Activated CD8-positive, alpha-beta T cell treated with anti-CD3 and anti-CD28 coated beads, Interleukin-2, amount 10 ng/mL, durations not matched to agents 7 days and 5 days (primary cell): ENCODE measurements at regions not wholly inside any gene's neighbourhood (a gene's known extent, or its start where the extent isn't known, plus 50 kb on each side); places are given as distances from the start of the nearest gene placed in this dataset.

Experiments used
- ATAC-seq: fragments of 150-1000 bp; cut with Tn5 transposase; one replicate; pipeline ENCODE4 v1.10.0; 2021; ENCODE audit warnings: moderate library complexity
- CTCF ChIA-PET: fragments of 350-600 bp; sonication (Branson Sonifier 250); formaldehyde crosslinking; loops from one replicate; lab custom pipeline; 2021; ENCODE audit warnings: antibody characterized with exemption; lab: Charles Lee
- POLR2A ChIA-PET: fragments of 350-600 bp; sonication (Branson Sonifier 250); formaldehyde crosslinking; loops from one replicate; lab custom pipeline; 2021; ENCODE audit warnings: antibody characterized with exemption; lab: Charles Lee
- DNase-seq: peaks from one replicate; pipeline ENCODE4 v3.0.0-alpha.2; 2020
- H3K27ac Mint-ChIP-seq: one replicate; pipeline ENCODE4 v1.8.0; 2021; ENCODE audit warnings: mild to moderate bottlenecking, mixed read lengths
- H3K27me3 Mint-ChIP-seq: one replicate; pipeline ENCODE4 v1.8.0; 2021; ENCODE audit warnings: low read depth, mixed read lengths
- H3K36me3 Mint-ChIP-seq: one replicate; pipeline ENCODE4 v1.8.0; 2021; ENCODE audit warnings: low read depth, mixed read lengths
- H3K4me1 Mint-ChIP-seq: one replicate; pipeline ENCODE4 v1.8.0; 2021; ENCODE audit warnings: low read depth, mixed read lengths
- H3K4me3 Mint-ChIP-seq: one replicate; pipeline ENCODE4 v1.8.0; 2021; ENCODE audit warnings: mild to moderate bottlenecking, mixed read lengths
- H3K9me3 Mint-ChIP-seq: one replicate; pipeline ENCODE4 v1.8.0; 2022; ENCODE audit warnings: mixed read lengths; ENCODE audit not compliant: insufficient read depth

- Mint-ChIP-seq H3K27me3 (no peaks in the 10 kb centered on the region), H3K36me3 (no peaks in the 10 kb centered on the region), H3K27ac (no peak overlapping the region), H3K4me1 (no peaks in the 10 kb centered on the region), H3K4me3 (no peak overlapping the region), H3K9me3 (peaks cover 11% of the 10 kb centered on the region)
- ATAC-seq (no peak), DNase-seq (no peak)
- ChIA-PET POLR2A (no interaction called here), CTCF (no interaction called here)
These were observed 323.3 kb upstream of the CNTN4 start for GRCh38 chr3:1775321-1775720.

- H3K9me3 Mint-ChIP-seq: peaks cover 5% of the 10 kb centered on the region
- no peak for ATAC-seq
- no peak overlapping the region for H3K4me3 Mint-ChIP-seq
- H3K27me3 Mint-ChIP-seq: no peaks in the 10 kb centered on the region
- no peak overlapping the region for H3K27ac Mint-ChIP-seq
- H3K4me1 Mint-ChIP-seq: no peaks in the 10 kb centered on the region
- H3K36me3 Mint-ChIP-seq: no peaks in the 10 kb centered on the region
- ChIA-PET CTCF (no interaction called here), POLR2A (no interaction called here)
- no peak for DNase-seq
These were observed 314.7 kb upstream of the CNTN4 start for GRCh38 chr3:1783995-1784394.

GRCh38 chr3:1787094-1787493, 311.6 kb upstream of the CNTN4 start:
- ChIA-PET POLR2A (no interaction called here), CTCF (no interaction called here)
- Mint-ChIP-seq H3K36me3 (no peaks in the 10 kb centered on the region), H3K4me1 (no peaks in the 10 kb centered on the region), H3K27me3 (no peaks in the 10 kb centered on the region), H3K4me3 (no peak overlapping the region), H3K9me3 (peaks cover 6% of the 10 kb centered on the region), H3K27ac (no peak overlapping the region)
- no peak for DNase-seq
- ATAC-seq: no peak

DNA sequence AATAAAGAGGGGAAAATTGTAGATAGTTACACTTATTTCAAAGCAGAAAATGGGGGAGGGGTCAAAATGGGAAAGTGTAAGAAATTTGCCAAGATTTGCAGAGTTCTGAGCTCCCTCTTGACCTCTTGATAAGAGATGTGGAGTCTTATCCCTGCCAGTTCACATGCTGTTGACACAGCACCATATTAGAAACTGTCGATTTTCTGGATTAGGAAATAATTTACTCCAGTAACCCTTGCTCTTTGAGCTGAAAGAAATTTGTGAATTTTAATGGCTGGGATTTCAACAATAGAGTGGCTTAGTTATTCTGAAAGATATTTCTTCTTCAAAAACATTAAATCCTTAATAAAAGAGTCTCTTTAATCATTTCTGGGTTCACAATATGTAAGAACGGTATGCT, 306.2 kb upstream of the CNTN4 start:
- POLR2A ChIA-PET: no interaction called here
- CTCF ChIA-PET: no interaction called here
- peaks cover 6% of the 10 kb centered on the region for H3K9me3 Mint-ChIP-seq
- H3K36me3 Mint-ChIP-seq: no peaks in the 10 kb centered on the region
- DNase-seq (no peak), ATAC-seq (no peak)
- no peaks in the 10 kb centered on the region for H3K27me3 Mint-ChIP-seq
- H3K4me1 Mint-ChIP-seq: no peaks in the 10 kb centered on the region
- no peak overlapping the region for H3K4me3 Mint-ChIP-seq
- no peak overlapping the region for H3K27ac Mint-ChIP-seq

DNA sequence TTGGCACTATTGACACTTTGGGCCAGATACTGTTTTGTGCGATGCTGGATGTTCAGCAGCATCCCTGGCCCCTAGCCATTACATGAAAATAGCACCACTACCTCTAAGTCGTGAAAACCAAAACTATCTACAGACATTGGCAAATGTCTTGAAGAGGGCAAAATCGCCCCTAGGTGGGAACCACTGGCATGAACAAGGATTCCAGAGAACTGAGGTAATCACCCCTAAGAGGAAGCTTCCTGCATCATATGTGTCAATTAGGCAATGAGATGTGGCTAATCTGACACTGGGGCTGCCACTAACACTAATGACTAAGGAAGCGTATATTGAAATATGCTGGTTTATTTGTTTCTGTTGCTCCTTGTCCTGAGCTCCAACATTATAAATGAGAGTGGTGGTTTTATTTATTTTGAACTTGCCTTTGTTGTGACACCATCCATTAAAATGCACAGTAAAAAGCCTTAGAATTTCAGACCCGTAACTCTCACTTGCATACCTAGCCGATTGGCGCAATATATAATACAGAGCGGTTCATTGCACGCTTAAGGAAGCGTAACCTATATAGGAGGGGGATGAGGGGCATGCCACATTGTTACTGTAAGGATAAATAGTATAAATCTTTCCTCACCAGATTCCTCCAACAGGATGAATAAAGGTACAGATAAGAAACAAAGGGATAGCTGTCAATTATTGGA, 299.8 kb upstream of the CNTN4 start:
- H3K4me3 Mint-ChIP-seq: no peak overlapping the region
- DNase-seq (no peak), ATAC-seq (no peak)
- no peaks in the 10 kb centered on the region for H3K4me1 Mint-ChIP-seq
- H3K36me3 Mint-ChIP-seq: no peaks in the 10 kb centered on the region
- H3K27ac Mint-ChIP-seq: no peak overlapping the region
- H3K9me3 Mint-ChIP-seq: peaks cover 12% of the 10 kb centered on the region
- ChIA-PET CTCF (no interaction called here), POLR2A (no interaction called here)
- no peaks in the 10 kb centered on the region for H3K27me3 Mint-ChIP-seq

DNA sequence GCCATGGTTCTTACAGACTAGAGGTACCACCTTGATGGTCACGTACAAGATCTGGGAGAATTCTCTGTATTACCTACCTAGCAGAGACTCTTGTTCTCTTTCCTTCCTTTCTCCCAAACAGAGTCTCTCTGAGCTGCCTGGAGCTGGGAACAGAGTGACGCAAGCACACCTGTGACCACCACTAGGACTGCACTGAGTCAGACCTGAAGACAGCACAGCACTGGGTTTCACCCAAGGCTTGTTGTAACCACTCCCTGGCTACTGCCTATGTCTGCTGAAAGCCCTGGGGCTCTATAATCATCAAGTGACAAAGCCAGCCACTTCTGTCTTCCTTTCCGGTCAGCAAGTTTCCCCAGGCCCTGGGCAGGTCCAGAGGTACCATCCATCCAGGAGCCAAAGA, 293.3 kb upstream of the CNTN4 start:
- Mint-ChIP-seq H3K27ac (no peak overlapping the region), H3K27me3 (no peaks in the 10 kb centered on the region), H3K4me3 (no peak overlapping the region), H3K9me3 (peaks cover 32% of the 10 kb centered on the region), H3K36me3 (no peaks in the 10 kb centered on the region), H3K4me1 (no peaks in the 10 kb centered on the region)
- ATAC-seq (no peak), DNase-seq (no peak)
- POLR2A ChIA-PET: no interaction called here
- CTCF ChIA-PET: no interaction called here

GRCh38 chr3:1808590-1808989, 290.1 kb upstream of the CNTN4 start:
- Mint-ChIP-seq H3K36me3 (no peaks in the 10 kb centered on the region), H3K4me3 (no peak overlapping the region), H3K9me3 (peaks cover 28% of the 10 kb centered on the region), H3K27me3 (no peaks in the 10 kb centered on the region), H3K4me1 (no peaks in the 10 kb centered on the region), H3K27ac (no peak overlapping the region)
- ATAC-seq (no peak), DNase-seq (no peak)
- ChIA-PET POLR2A (no interaction called here), CTCF (no interaction called here)

GRCh38 chr3:1823867-1824266, 274.8 kb upstream of the CNTN4 start:
- Mint-ChIP-seq H3K36me3 (no peaks in the 10 kb centered on the region), H3K4me3 (no peak overlapping the region), H3K27ac (no peak overlapping the region), H3K9me3 (no peaks in the 10 kb centered on the region), H3K4me1 (no peaks in the 10 kb centered on the region), H3K27me3 (no peaks in the 10 kb centered on the region)
- DNase-seq: no peak
- ChIA-PET POLR2A (no interaction called here), CTCF (no interaction called here)
- ATAC-seq: no peak

DNA sequence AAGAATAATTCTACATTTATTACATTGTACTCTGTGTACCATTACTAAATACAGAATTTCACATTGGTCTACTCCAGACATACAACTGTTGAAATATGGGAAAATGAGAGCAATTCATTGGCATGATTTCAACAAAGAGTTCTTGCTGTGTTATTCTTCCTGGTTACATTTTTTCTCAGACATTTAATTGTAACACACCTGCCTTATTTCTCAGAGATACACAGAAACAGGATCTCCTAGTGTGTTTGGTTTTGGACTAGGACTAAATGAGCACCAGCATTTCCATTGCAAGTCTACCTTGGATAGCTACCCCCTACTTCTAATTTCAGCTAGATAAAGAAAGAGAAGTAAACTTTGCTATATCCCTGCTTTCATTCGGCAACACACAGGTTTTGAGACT, 274.3 kb upstream of the CNTN4 start:
- ATAC-seq: no peak
- ChIA-PET POLR2A (no interaction called here), CTCF (no interaction called here)
- no peaks in the 10 kb centered on the region for H3K36me3 Mint-ChIP-seq
- DNase-seq: no peak
- H3K27me3 Mint-ChIP-seq: no peaks in the 10 kb centered on the region
- H3K4me1 Mint-ChIP-seq: no peaks in the 10 kb centered on the region
- peaks cover 4% of the 10 kb centered on the region for H3K9me3 Mint-ChIP-seq
- H3K4me3 Mint-ChIP-seq: no peak overlapping the region
- no peak overlapping the region for H3K27ac Mint-ChIP-seq

DNA sequence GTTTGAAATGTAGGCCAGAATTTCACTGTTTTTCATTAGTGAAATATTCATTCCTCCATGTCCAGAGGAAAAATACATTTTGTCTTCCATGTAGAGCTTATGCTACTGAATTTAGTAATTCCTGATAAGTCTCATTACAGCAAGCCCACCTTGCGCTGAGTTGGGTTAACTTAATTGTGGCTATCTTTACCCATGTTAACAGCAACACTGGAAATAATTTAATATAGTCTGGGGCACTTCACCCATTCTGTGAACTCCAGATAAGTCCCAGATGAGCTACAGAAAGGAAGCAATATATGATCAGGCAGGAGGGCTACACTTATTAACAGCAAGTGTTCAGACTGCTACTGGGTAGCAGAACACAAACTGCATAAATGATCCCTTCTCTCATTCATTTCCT, 270.1 kb upstream of the CNTN4 start:
- POLR2A ChIA-PET: no interaction called here

GRCh38 chr3:1830851-1831250, 267.8 kb upstream of the CNTN4 start:
- H3K4me1 Mint-ChIP-seq: no peaks in the 10 kb centered on the region
- DNase-seq (no peak), ATAC-seq (no peak)
- H3K9me3 Mint-ChIP-seq: peaks cover 16% of the 10 kb centered on the region
- no peak overlapping the region for H3K4me3 Mint-ChIP-seq
- H3K27ac Mint-ChIP-seq: no peak overlapping the region
- POLR2A ChIA-PET: no interaction called here
- CTCF ChIA-PET: no interaction called here
- no peaks in the 10 kb centered on the region for H3K36me3 Mint-ChIP-seq
- H3K27me3 Mint-ChIP-seq: no peaks in the 10 kb centered on the region

More for the DNA sequence above, 270.1 kb upstream of the CNTN4 start:
- H3K4me3 Mint-ChIP-seq: no peak overlapping the region
- no peak overlapping the region for H3K27ac Mint-ChIP-seq
- H3K36me3 Mint-ChIP-seq: no peaks in the 10 kb centered on the region
- CTCF ChIA-PET: no interaction called here
- no peaks in the 10 kb centered on the region for H3K27me3 Mint-ChIP-seq
- no peak for DNase-seq
- no peaks in the 10 kb centered on the region for H3K4me1 Mint-ChIP-seq
- ATAC-seq: no peak
- peaks cover 16% of the 10 kb centered on the region for H3K9me3 Mint-ChIP-seq

- ChIA-PET POLR2A (no interaction called here), CTCF (no interaction called here)
- H3K4me1 Mint-ChIP-seq: no peaks in the 10 kb centered on the region
- no peaks in the 10 kb centered on the region for H3K27me3 Mint-ChIP-seq
- no peak for DNase-seq
- no peak for ATAC-seq
- no peak overlapping the region for H3K27ac Mint-ChIP-seq
- no peaks in the 10 kb centered on the region for H3K36me3 Mint-ChIP-seq
- no peak overlapping the region for H3K4me3 Mint-ChIP-seq
- H3K9me3 Mint-ChIP-seq: peaks cover 16% of the 10 kb centered on the region
These were observed 266.3 kb upstream of the CNTN4 start for GRCh38 chr3:1832395-1832794.

- Mint-ChIP-seq H3K4me3 (no peak overlapping the region), H3K9me3 (peaks cover 16% of the 10 kb centered on the region), H3K27ac (no peak overlapping the region), H3K27me3 (no peaks in the 10 kb centered on the region), H3K36me3 (no peaks in the 10 kb centered on the region), H3K4me1 (no peaks in the 10 kb centered on the region)
- CTCF ChIA-PET: no interaction called here
- POLR2A ChIA-PET: no interaction called here
- no peak for ATAC-seq
- DNase-seq: no peak
These were observed 255.6 kb upstream of the CNTN4 start for GRCh38 chr3:1843111-1843510.
